SK-N-SH (cell line): ENCODE measurements at regions not wholly inside any gene's neighbourhood (a gene's known extent, or its start where the extent isn't known, plus 50 kb on each side); places are given as distances from the start of the nearest gene placed in this dataset.
A peak's percentile ranks its signal among the peaks of the same experiment; 100 is the strongest.

Source experiments
- CTCF ChIA-PET: fragments of 300-600, 350-600 bp; formaldehyde crosslinking; extraction: SDS; loops from one replicate; lab custom pipeline; 2021; lab: Yijun Ruan, JAX
- POLR2A ChIA-PET: fragments of 350-600 bp; sonication (Branson Sonifier 250); formaldehyde crosslinking; extraction: SDS; loops from one replicate; lab custom pipeline; 2020; ENCODE audit warnings: antibody characterized with exemption, inconsistent platforms; lab: Yijun Ruan, JAX
- DNase-seq: peaks from one replicate; pipeline ENCODE4 v3.0.0; 2012
- H2AFZ ChIP-seq: fragments of 200-600 bp; sonication (generic); 2 replicates; pipeline ENCODE4 v1.8.1; 2016; ENCODE audit warnings: antibody characterized with exemption, mild to moderate bottlenecking, low read depth
- H3F3A ChIP-seq: fragments of 200-600 bp; sonication (generic); replicated peaks from 2 replicates; pipeline ENCODE3; 2016; ENCODE audit warnings: antibody characterized with exemption, mild to moderate bottlenecking; ENCODE audit not compliant: insufficient read depth
- H3K27ac ChIP-seq, 2 experiments: fragments of 200-500 bp in 1 of 2; fragments of 200-600 bp in 1 of 2; sonication (Bioruptor generic) in 1 of 2; sonication (generic), shearing (Covaris generic) in 1 of 2; 2 replicates each; pipeline versions ENCODE4 v1.5.1 to v1.6.1; 2014 to 2016; ENCODE audit warnings: low read depth in 2 of 2, inconsistent platforms in 1 of 2, low read length in 1 of 2, mild to moderate bottlenecking in 1 of 2, mixed read lengths in 1 of 2
- H3K27me3 ChIP-seq: fragments of 200-600 bp; sonication (generic), shearing (Covaris generic); 2 replicates; pipeline ENCODE4 v1.6.1; 2016; ENCODE audit warnings: mixed run types; ENCODE audit not compliant: insufficient read depth
- H3K36me3 ChIP-seq, 2 experiments: fragments of 200-500 bp in 1 of 2; fragments of 200-600 bp in 1 of 2; sonication (Bioruptor generic) in 1 of 2; sonication (generic) in 1 of 2; replicated peaks in 1 of 2; 2 replicates each; pipeline versions ENCODE3 to v1.5.1; 2014 to 2016; ENCODE audit warnings: low read length in 1 of 2, mild to moderate bottlenecking in 1 of 2; ENCODE audit not compliant: insufficient read depth in 2 of 2, control insufficient read depth in 1 of 2
- H3K4me1 ChIP-seq, 2 experiments: fragments of 200-500 bp in 1 of 2; fragments of 200-600 bp in 1 of 2; sonication (Bioruptor generic) in 1 of 2; sonication (generic), shearing (Covaris generic) in 1 of 2; 2 replicates each; pipeline versions ENCODE4 v1.5.1 to v1.6.1; 2014 to 2016; ENCODE audit warnings: low read depth in 1 of 2, low read length in 1 of 2, mixed run types in 1 of 2; ENCODE audit not compliant: insufficient read depth in 2 of 2, control insufficient read depth in 1 of 2
- H3K4me2 ChIP-seq: fragments of 200-600 bp; sonication (generic), shearing (Covaris generic); 2 replicates; pipeline ENCODE4 v1.6.1; 2017; ENCODE audit warnings: mixed run types
- H3K4me3 ChIP-seq, 2 experiments: fragments of 200-500 bp in 1 of 2; fragments of 200-600 bp in 1 of 2; sonication (Bioruptor generic) in 1 of 2; sonication (generic), shearing (Covaris generic) in 1 of 2; 2 replicates each; pipeline versions ENCODE4 v1.5.1 to v1.8.1; 2014 to 2016; ENCODE audit warnings: low read depth in 2 of 2, inconsistent platforms in 1 of 2, low read length in 1 of 2, mild to moderate bottlenecking in 1 of 2, mixed read lengths in 1 of 2, moderate library complexity in 1 of 2
- H3K79me2 ChIP-seq: fragments of 200-600 bp; sonication (generic); 2 replicates; pipeline ENCODE4 v1.8.1; 2017; ENCODE audit warnings: mild to moderate bottlenecking; ENCODE audit not compliant: insufficient read depth
- H3K9ac ChIP-seq: fragments of 200-600 bp; sonication (generic); 2 replicates; pipeline ENCODE4 v1.6.1; 2017; ENCODE audit warnings: mixed run types
- H3K9me2 ChIP-seq: fragments of 200-600 bp; sonication (generic); 2 replicates; pipeline ENCODE4 v1.6.1; 2017; ENCODE audit warnings: mixed run types
- H3K9me3 ChIP-seq: fragments of 200-600 bp; sonication (generic); 2 replicates; pipeline ENCODE4 v1.6.1; 2017; ENCODE audit warnings: mixed run types, mild to moderate bottlenecking, moderate library complexity
- H4K20me1 ChIP-seq: fragments of 200-600 bp; sonication (generic); 2 replicates; pipeline ENCODE4 v1.6.1; 2017; ENCODE audit warnings: mild to moderate bottlenecking, mixed run types; ENCODE audit not compliant: insufficient read depth
- FOSL2 ChIP-seq: IDR thresholded peaks from 2 replicates; pipeline ENCODE4 v1.4.0; 2012; ENCODE audit warnings: low read depth, mild to moderate bottlenecking, moderate library complexity, borderline replicate concordance
- GATA2 ChIP-seq: sonication (generic); formaldehyde crosslinking; IDR thresholded peaks from 2 replicates; pipeline ENCODE4 v1.5.0; 2020; ENCODE audit warnings: mild to moderate bottlenecking, missing genetic modification reagents
- MEF2A ChIP-seq: IDR thresholded peaks from 2 replicates; pipeline ENCODE4 v1.4.0; 2012; ENCODE audit warnings: low read depth, borderline replicate concordance
- MXI1 ChIP-seq: IDR thresholded peaks from 2 replicates; pipeline ENCODE4 v1.6.1; 2012; ENCODE audit warnings: mild to moderate bottlenecking, low read depth, low read length, improper control_type of control experiment
- PBX3 ChIP-seq: IDR thresholded peaks from 2 replicates; pipeline ENCODE4; 2012
- RCOR1 ChIP-seq: fragments of 150-350 bp; IDR thresholded peaks from 2 replicates; pipeline ENCODE4 v1.6.1; 2017; ENCODE audit warnings: antibody characterized with exemption, low read length
- REST ChIP-seq: IDR thresholded peaks from 2 replicates; pipeline ENCODE4 v1.6.1; 2012; ENCODE audit warnings: mild to moderate bottlenecking, low read depth, low read length, moderate library complexity
- RFX5 ChIP-seq: IDR thresholded peaks from 2 replicates; pipeline ENCODE4 v1.6.1; 2012; ENCODE audit warnings: mild to moderate bottlenecking, improper control_type of control experiment, low read length
- RXRA ChIP-seq: IDR thresholded peaks from 2 replicates; pipeline ENCODE4 v1.4.0; 2012; ENCODE audit warnings: low read depth, mild to moderate bottlenecking, borderline replicate concordance
- SMC3 ChIP-seq: IDR thresholded peaks from 2 replicates; pipeline ENCODE4 v1.6.1; 2012; ENCODE audit warnings: low read depth, low read length, improper control_type of control experiment
- TCF12 ChIP-seq: IDR thresholded peaks from 2 replicates; pipeline ENCODE4 v1.4.0; 2012
- USF2 ChIP-seq: fragments of 150-350 bp; IDR thresholded peaks from 2 replicates; pipeline ENCODE4 v1.6.1; 2017; ENCODE audit warnings: antibody characterized with exemption, low read length, low read depth, borderline replicate concordance
- YY1 ChIP-seq: IDR thresholded peaks from 2 replicates; pipeline ENCODE4 v1.4.0; 2012; ENCODE audit warnings: low read depth, mild to moderate bottlenecking
- ZBTB33 ChIP-seq: IDR thresholded peaks from 2 replicates; pipeline ENCODE4 v1.4.0; 2012; ENCODE audit warnings: low read depth, borderline replicate concordance
- WGBS: methylation state at CpG from one replicate; pipeline ENCODE4 v1.1.6; 2017; ENCODE audit warnings: low lambda C conversion rate; 5-methylcytosine and 5-hydroxymethylcytosine counted together

GRCh38 chr2:39860538-39860937 is 81.5 kb upstream of the THUMPD2 start:
- no peaks in the 10 kb centered on the region for H3K36me3 ChIP-seq
- no peaks in the 10 kb centered on the region for H3K9me2 ChIP-seq
- H3K79me2 ChIP-seq = no peaks in the 10 kb centered on the region
- H2AFZ ChIP-seq = no peak overlapping the region
- no peak overlapping the region for H3K4me3 ChIP-seq
- H4K20me1 ChIP-seq = no peaks in the 10 kb centered on the region
- CTCF ChIA-PET = no interaction called here
- H3K27ac ChIP-seq = no peak overlapping the region
- no peak for DNase-seq
- WGBS = 55% methylated on average over 3 of the region's 3 CpGs
- H3F3A ChIP-seq = no peaks in the 10 kb centered on the region
- POLR2A ChIA-PET = no interaction called here
- H3K9me3 ChIP-seq = no peaks in the 10 kb centered on the region
- no peak overlapping the region for H3K9ac ChIP-seq
- H3K4me1 ChIP-seq = no peaks in the 10 kb centered on the region
- TF ChIP-seq PBX3 (no peak), ZBTB33 (no peak), GATA2 (CRISPR knock-in tag) (no peak), MXI1 (no peak), RXRA (no peak), RFX5 (no peak), RCOR1 (no peak), MEF2A (no peak)
- no peaks in the 10 kb centered on the region for H3K27me3 ChIP-seq
- no peak overlapping the region for H3K4me2 ChIP-seq

GRCh38 chr2:39858677-39859076 is 79.6 kb upstream of the THUMPD2 start:
- no peak overlapping the region for H2AFZ ChIP-seq
- H3K9ac ChIP-seq = no peak overlapping the region
- no peak for DNase-seq
- 17% methylated on average over 2 of the region's 2 CpGs for WGBS
- no peaks in the 10 kb centered on the region for H3F3A ChIP-seq
- no peak overlapping the region for H3K27ac ChIP-seq
- H3K79me2 ChIP-seq = no peaks in the 10 kb centered on the region
- ChIA-PET POLR2A (no interaction called here), CTCF (interaction anchor here (2.0 kb wide), 1 partner anchor 21 kb away, joined by 4 read pairs; no protein-coding TSS in a partner anchor)
- no peaks in the 10 kb centered on the region for H3K9me2 ChIP-seq
- no peaks in the 10 kb centered on the region for H4K20me1 ChIP-seq
- H3K27me3 ChIP-seq = no peaks in the 10 kb centered on the region
- no peak overlapping the region for H3K4me3 ChIP-seq
- H3K36me3 ChIP-seq = no peaks in the 10 kb centered on the region
- H3K4me2 ChIP-seq = no peak overlapping the region
- H3K9me3 ChIP-seq = no peaks in the 10 kb centered on the region
- H3K4me1 ChIP-seq = no peaks in the 10 kb centered on the region
- no peak for TF ChIP-seq SMC3
- no peak for TF ChIP-seq YY1
- no peak for TF ChIP-seq RFX5
- 0 out of 2 replicates have a peak, but pooled peaks have one; percentile 45 for TF ChIP-seq REST
- TF ChIP-seq TCF12 = no peak
- no peak for TF ChIP-seq USF2
- TF ChIP-seq FOSL2 = no peak
- no peak for TF ChIP-seq ZBTB33
